ENCODE measurements at regions not wholly inside any gene's neighbourhood (a gene's known extent, or its start where the extent isn't known, plus 50 kb on each side); places are given as distances from the start of the nearest gene placed in this dataset.

- no peak for DNase-seq (ENCODE audit: low spot score)
These were observed 215.3 kb downstream of the BARX2 start for GRCh38 chr11:129590753-129591475.

GRCh38 chr11:129591527-129591926 is 215.9 kb downstream of the BARX2 start:
- DNase-seq (ENCODE audit: low spot score), result no peak

GRCh38 chr11:129592191-129592590 is 216.5 kb downstream of the BARX2 start:
- DNase-seq (ENCODE audit: low spot score), result no peak

GRCh38 chr11:129593098-129593497 is 217.4 kb downstream of the BARX2 start:
- DNase-seq (ENCODE audit: low spot score), result peak; percentile 95

- no peak for DNase-seq (ENCODE audit: low spot score)
These were observed 219.7 kb downstream of the BARX2 start for GRCh38 chr11:129595038-129595962.

GRCh38 chr11:129596351-129596750 is 219.3 kb upstream of the TMEM45B start:
- no peak for DNase-seq (ENCODE audit: low spot score)

GRCh38 chr11:129598378-129598777 is 217.3 kb upstream of the TMEM45B start:
- DNase-seq (ENCODE audit: low spot score), result no peak

GRCh38 chr11:129605815-129606214 is 209.8 kb upstream of the TMEM45B start:
- DNase-seq (ENCODE audit: low spot score), result no peak

- peak; percentile 32 for DNase-seq (ENCODE audit: low spot score)
These were observed 206.9 kb upstream of the TMEM45B start for GRCh38 chr11:129608711-129609110.

GRCh38 chr11:129610125-129610524 is 205.5 kb upstream of the TMEM45B start:
- peak; percentile 74 for DNase-seq (ENCODE audit: low spot score)

- no peak for DNase-seq (ENCODE audit: low spot score)
These were observed 205.1 kb upstream of the TMEM45B start for GRCh38 chr11:129610545-129610944.

GRCh38 chr11:129611661-129612446 is 203.8 kb upstream of the TMEM45B start:
- DNase-seq (ENCODE audit: low spot score), result peak; percentile 72

- no peak for DNase-seq (ENCODE audit: low spot score)
These were observed 203.1 kb upstream of the TMEM45B start for GRCh38 chr11:129612447-129612961.

- peak; percentile 46 for DNase-seq (ENCODE audit: low spot score)
These were observed 202.6 kb upstream of the TMEM45B start for GRCh38 chr11:129613071-129613470.

- DNase-seq (ENCODE audit: low spot score), result no peak
These were observed 201.2 kb upstream of the TMEM45B start for GRCh38 chr11:129614256-129614944.

- no peak for DNase-seq (ENCODE audit: low spot score)
These were observed 197.5 kb upstream of the TMEM45B start for GRCh38 chr11:129618046-129618569.

GRCh38 chr11:129620237-129621104 is 195.2 kb upstream of the TMEM45B start:
- DNase-seq (ENCODE audit: low spot score), result no peak

GRCh38 chr11:129625930-129626329 is 189.7 kb upstream of the TMEM45B start:
- no peak for DNase-seq (ENCODE audit: low spot score)

- DNase-seq (ENCODE audit: low spot score), result no peak
These were observed 184.4 kb upstream of the TMEM45B start for GRCh38 chr11:129631201-129631600.

- DNase-seq (ENCODE audit: low spot score), result no peak
These were observed 178.7 kb upstream of the TMEM45B start for GRCh38 chr11:129636926-129637325.
